SK-N-SH (cell line): ENCODE measurements at regions not wholly inside any gene's neighbourhood (a gene's known extent, or its start where the extent isn't known, plus 50 kb on each side); places are given as distances from the start of the nearest gene placed in this dataset.

ENCODE experiments used
- CTCF ChIA-PET: fragments of 300-600, 350-600 bp; formaldehyde crosslinking; extraction: SDS; loops from one replicate; lab custom pipeline; 2021; lab: Yijun Ruan, JAX
- POLR2A ChIA-PET: fragments of 350-600 bp; sonication (Branson Sonifier 250); formaldehyde crosslinking; extraction: SDS; loops from one replicate; lab custom pipeline; 2020; ENCODE audit warnings: antibody characterized with exemption, inconsistent platforms; lab: Yijun Ruan, JAX
- DNase-seq: peaks from one replicate; pipeline ENCODE4 v3.0.0; 2012
- H2AFZ ChIP-seq: fragments of 200-600 bp; sonication (generic); 2 replicates; pipeline ENCODE4 v1.8.1; 2016; ENCODE audit warnings: antibody characterized with exemption, mild to moderate bottlenecking, low read depth
- H3F3A ChIP-seq: fragments of 200-600 bp; sonication (generic); replicated peaks from 2 replicates; pipeline ENCODE3; 2016; ENCODE audit warnings: antibody characterized with exemption, mild to moderate bottlenecking; ENCODE audit not compliant: insufficient read depth
- H3K27ac ChIP-seq, 2 experiments: fragments of 200-500 bp in 1 of 2; fragments of 200-600 bp in 1 of 2; sonication (Bioruptor generic) in 1 of 2; sonication (generic), shearing (Covaris generic) in 1 of 2; 2 replicates each; pipeline versions ENCODE4 v1.5.1 to v1.6.1; 2014 to 2016; ENCODE audit warnings: low read depth in 2 of 2, inconsistent platforms in 1 of 2, low read length in 1 of 2, mild to moderate bottlenecking in 1 of 2, mixed read lengths in 1 of 2
- H3K27me3 ChIP-seq: fragments of 200-600 bp; sonication (generic), shearing (Covaris generic); 2 replicates; pipeline ENCODE4 v1.6.1; 2016; ENCODE audit warnings: mixed run types; ENCODE audit not compliant: insufficient read depth
- H3K36me3 ChIP-seq, 2 experiments: fragments of 200-500 bp in 1 of 2; fragments of 200-600 bp in 1 of 2; sonication (Bioruptor generic) in 1 of 2; sonication (generic) in 1 of 2; replicated peaks in 1 of 2; 2 replicates each; pipeline versions ENCODE3 to v1.5.1; 2014 to 2016; ENCODE audit warnings: low read length in 1 of 2, mild to moderate bottlenecking in 1 of 2; ENCODE audit not compliant: insufficient read depth in 2 of 2, control insufficient read depth in 1 of 2
- H3K4me1 ChIP-seq, 2 experiments: fragments of 200-500 bp in 1 of 2; fragments of 200-600 bp in 1 of 2; sonication (Bioruptor generic) in 1 of 2; sonication (generic), shearing (Covaris generic) in 1 of 2; 2 replicates each; pipeline versions ENCODE4 v1.5.1 to v1.6.1; 2014 to 2016; ENCODE audit warnings: low read depth in 1 of 2, low read length in 1 of 2, mixed run types in 1 of 2; ENCODE audit not compliant: insufficient read depth in 2 of 2, control insufficient read depth in 1 of 2
- H3K4me2 ChIP-seq: fragments of 200-600 bp; sonication (generic), shearing (Covaris generic); 2 replicates; pipeline ENCODE4 v1.6.1; 2017; ENCODE audit warnings: mixed run types
- H3K4me3 ChIP-seq, 2 experiments: fragments of 200-500 bp in 1 of 2; fragments of 200-600 bp in 1 of 2; sonication (Bioruptor generic) in 1 of 2; sonication (generic), shearing (Covaris generic) in 1 of 2; 2 replicates each; pipeline versions ENCODE4 v1.5.1 to v1.8.1; 2014 to 2016; ENCODE audit warnings: low read depth in 2 of 2, inconsistent platforms in 1 of 2, low read length in 1 of 2, mild to moderate bottlenecking in 1 of 2, mixed read lengths in 1 of 2, moderate library complexity in 1 of 2
- H3K79me2 ChIP-seq: fragments of 200-600 bp; sonication (generic); 2 replicates; pipeline ENCODE4 v1.8.1; 2017; ENCODE audit warnings: mild to moderate bottlenecking; ENCODE audit not compliant: insufficient read depth
- H3K9ac ChIP-seq: fragments of 200-600 bp; sonication (generic); 2 replicates; pipeline ENCODE4 v1.6.1; 2017; ENCODE audit warnings: mixed run types
- H3K9me2 ChIP-seq: fragments of 200-600 bp; sonication (generic); 2 replicates; pipeline ENCODE4 v1.6.1; 2017; ENCODE audit warnings: mixed run types
- H3K9me3 ChIP-seq: fragments of 200-600 bp; sonication (generic); 2 replicates; pipeline ENCODE4 v1.6.1; 2017; ENCODE audit warnings: mixed run types, mild to moderate bottlenecking, moderate library complexity
- H4K20me1 ChIP-seq: fragments of 200-600 bp; sonication (generic); 2 replicates; pipeline ENCODE4 v1.6.1; 2017; ENCODE audit warnings: mild to moderate bottlenecking, mixed run types; ENCODE audit not compliant: insufficient read depth
- CHD2 ChIP-seq: fragments of 150-350 bp; IDR thresholded peaks from 2 replicates; pipeline ENCODE4 v1.6.1; 2018; ENCODE audit warnings: low read length; ENCODE audit not compliant: partially characterized antibody
- FOXM1 ChIP-seq: IDR thresholded peaks from 2 replicates; pipeline ENCODE4 v1.4.0; 2012; ENCODE audit warnings: low read depth, mild to moderate bottlenecking
- IRF3 ChIP-seq: fragments of 150-350 bp; IDR thresholded peaks from 2 replicates; pipeline ENCODE4 v1.6.1; 2016; ENCODE audit warnings: mild to moderate bottlenecking, low read depth, low read length
- NFIC ChIP-seq: IDR thresholded peaks from 2 replicates; pipeline ENCODE4 v1.4.0; 2012; ENCODE audit warnings: borderline replicate concordance
- PBX3 ChIP-seq: IDR thresholded peaks from 2 replicates; pipeline ENCODE4; 2012
- POLR2AphosphoS5 ChIP-seq: IDR thresholded peaks from 2 replicates; pipeline ENCODE4 v1.6.1; 2012; ENCODE audit warnings: low read depth, low read length
- RAD21 ChIP-seq: IDR thresholded peaks from 2 replicates; pipeline ENCODE4 v1.6.1; 2012; ENCODE audit warnings: mild to moderate bottlenecking, low read length
- TCF12 ChIP-seq: IDR thresholded peaks from 2 replicates; pipeline ENCODE4 v1.4.0; 2012
- TEAD4 ChIP-seq: IDR thresholded peaks from 2 replicates; pipeline ENCODE4 v1.4.0; 2012; ENCODE audit warnings: mild to moderate bottlenecking, borderline replicate concordance; ENCODE audit not compliant: insufficient read depth
- USF1 ChIP-seq: IDR thresholded peaks from 2 replicates; pipeline ENCODE4 v1.4.0; 2012; ENCODE audit warnings: low read depth, borderline replicate concordance
- ZBTB33 ChIP-seq: IDR thresholded peaks from 2 replicates; pipeline ENCODE4 v1.4.0; 2012; ENCODE audit warnings: low read depth, borderline replicate concordance
- WGBS: methylation state at CpG from one replicate; pipeline ENCODE4 v1.1.6; 2017; ENCODE audit warnings: low lambda C conversion rate; 5-methylcytosine and 5-hydroxymethylcytosine counted together
- TF ChIP-seq, protein P1 (sequence below): fragments of 200-600 bp; sonication (generic); IDR thresholded peaks from 2 replicates; pipeline ENCODE4 v1.6.1; 2017; ENCODE audit warnings: antibody characterized with exemption, mild to moderate bottlenecking, moderate library complexity

- Histone ChIP-seq H3K9ac (no peak overlapping the region), H3K4me1 (no peaks in the 10 kb centered on the region), H3K9me2 (no peaks in the 10 kb centered on the region), H3K4me2 (no peak overlapping the region), H3K79me2 (no peaks in the 10 kb centered on the region), H3K36me3 (no peaks in the 10 kb centered on the region), H4K20me1 (no peaks in the 10 kb centered on the region), H3K27me3 (no peaks in the 10 kb centered on the region), H3K4me3 (no peak overlapping the region), H2AFZ (no peak overlapping the region), H3F3A (no peaks in the 10 kb centered on the region), H3K27ac (no peak overlapping the region), H3K9me3 (no peaks in the 10 kb centered on the region)
- POLR2A ChIA-PET = no interaction called here
- TF ChIP-seq RAD21 (peak; percentile 39), USF1 (no peak), TCF12 (no peak), POLR2AphosphoS5 (no peak), PBX3 (no peak), FOXM1 (no peak), IRF3 (no peak), TEAD4 (no peak), NFIC (no peak), ZBTB33 (no peak), CHD2 (no peak)
- TF ChIP-seq, protein P1, sequence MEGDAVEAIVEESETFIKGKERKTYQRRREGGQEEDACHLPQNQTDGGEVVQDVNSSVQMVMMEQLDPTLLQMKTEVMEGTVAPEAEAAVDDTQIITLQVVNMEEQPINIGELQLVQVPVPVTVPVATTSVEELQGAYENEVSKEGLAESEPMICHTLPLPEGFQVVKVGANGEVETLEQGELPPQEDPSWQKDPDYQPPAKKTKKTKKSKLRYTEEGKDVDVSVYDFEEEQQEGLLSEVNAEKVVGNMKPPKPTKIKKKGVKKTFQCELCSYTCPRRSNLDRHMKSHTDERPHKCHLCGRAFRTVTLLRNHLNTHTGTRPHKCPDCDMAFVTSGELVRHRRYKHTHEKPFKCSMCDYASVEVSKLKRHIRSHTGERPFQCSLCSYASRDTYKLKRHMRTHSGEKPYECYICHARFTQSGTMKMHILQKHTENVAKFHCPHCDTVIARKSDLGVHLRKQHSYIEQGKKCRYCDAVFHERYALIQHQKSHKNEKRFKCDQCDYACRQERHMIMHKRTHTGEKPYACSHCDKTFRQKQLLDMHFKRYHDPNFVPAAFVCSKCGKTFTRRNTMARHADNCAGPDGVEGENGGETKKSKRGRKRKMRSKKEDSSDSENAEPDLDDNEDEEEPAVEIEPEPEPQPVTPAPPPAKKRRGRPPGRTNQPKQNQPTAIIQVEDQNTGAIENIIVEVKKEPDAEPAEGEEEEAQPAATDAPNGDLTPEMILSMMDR = peak; percentile 82
- WGBS = 8% methylated on average over 6 of the region's 6 CpGs
- CTCF ChIA-PET = interaction anchor here (0.6 to 2.1 kb wide), 13 partner anchors 9 to 345 kb away, joined by 3 to 13 read pairs (median 4); no protein-coding TSS in a partner anchor
- DNase-seq = peak; percentile 27
Observed at GRCh38 chr14:22084393-22085281, 411.0 kb upstream of the OR4E1 start.
